Caco-2 (cell line): ENCODE measurements at regions not wholly inside any gene's neighbourhood (a gene's known extent, or its start where the extent isn't known, plus 50 kb on each side); places are given as distances from the start of the nearest gene placed in this dataset.

Source experiments
- BruUV-seq: library from RNA; stranded (reverse); fragments of 400-500 nt; replicated peaks from 2 replicates; lab custom pipeline; 2021; lab: Mats Ljungman, UMichigan
- CTCF ChIA-PET: fragments of 300-600 bp; sonication (Branson Sonifier 250); formaldehyde crosslinking; loops from one replicate; lab custom pipeline; 2022; ENCODE audit warnings: antibody characterized with exemption; lab: Charles Lee
- POLR2A ChIA-PET: fragments of 300-600 bp; sonication (Branson Sonifier 250); formaldehyde crosslinking; loops from one replicate; lab custom pipeline; 2022; ENCODE audit warnings: antibody characterized with exemption; lab: Charles Lee
- DNase-seq, 2 experiments: peaks; one replicate each; pipeline versions ENCODE4 v3.0.0 to v3.0.0-alpha.2; 2020 to 2022
- H3K27me3 ChIP-seq: replicated peaks from 2 replicates; pipeline ENCODE4 v1.6.0; 2011; ENCODE audit warnings: low read length; ENCODE audit not compliant: control insufficient read depth, insufficient read depth
- H3K36me3 ChIP-seq: 2 replicates; pipeline ENCODE4 v1.5.1; 2011; ENCODE audit warnings: low read length; ENCODE audit not compliant: control insufficient read depth, insufficient read depth
- H3K4me1 ChIP-seq: fragments of 250-450 bp; sonication (Bioruptor Pico); 2 replicates; pipeline ENCODE4 v1.5.1; 2020; ENCODE audit warnings: mild to moderate bottlenecking
- H3K4me3 ChIP-seq: 2 replicates; pipeline ENCODE4 v1.5.1; 2011; ENCODE audit warnings: low read depth, mild to moderate bottlenecking, control low read depth, low read length
- H3K9me3 ChIP-seq: fragments of 250-450 bp; sonication (Bioruptor Pico); 2 replicates; pipeline ENCODE4 v1.5.1; 2020; ENCODE audit warnings: mild to moderate bottlenecking, moderate library complexity
- H3K27ac Mint-ChIP-seq: one replicate; pipeline ENCODE4 v1.8.0; 2022; ENCODE audit warnings: mixed read lengths; ENCODE audit not compliant: unreplicated experiment
- H3K27me3 Mint-ChIP-seq: one replicate; pipeline ENCODE4 v1.8.0; 2022; ENCODE audit warnings: mixed read lengths; ENCODE audit not compliant: insufficient read depth, unreplicated experiment
- H3K36me3 Mint-ChIP-seq: one replicate; pipeline ENCODE4 v1.8.0; 2022; ENCODE audit warnings: mild to moderate bottlenecking, mixed read lengths; ENCODE audit not compliant: insufficient read depth, unreplicated experiment
- H3K4me1 Mint-ChIP-seq: one replicate; pipeline ENCODE4 v1.8.0; 2022; ENCODE audit warnings: low read depth, mixed read lengths; ENCODE audit not compliant: unreplicated experiment
- H3K4me3 Mint-ChIP-seq: one replicate; pipeline ENCODE4 v1.8.0; 2022; ENCODE audit warnings: mild to moderate bottlenecking, moderate library complexity, mixed read lengths; ENCODE audit not compliant: unreplicated experiment
- H3K9me3 Mint-ChIP-seq: one replicate; pipeline ENCODE4 v1.8.0; 2022; ENCODE audit warnings: mixed read lengths; ENCODE audit not compliant: unreplicated experiment
- intact Hi-C: fragments of 100-400 bp; cut with micrococcal nuclease; formaldehyde crosslinking; loops from one replicate; pipeline ENCODE4 v1.10.0; 2022; ENCODE audit not compliant: unreplicated experiment
- TF ChIP-seq, protein P1 (sequence below), 2 experiments: fragments of 200-600 bp in 1 of 2; IDR thresholded peaks; 1 replicate in 1 of 2; 2 replicates in 1 of 2; pipeline versions ENCODE4 v1.5.1 to v1.8.0; 2011 to 2022; ENCODE audit warnings: antibody characterized with exemption in 1 of 2, control low read depth in 1 of 2, inconsistent platforms in 1 of 2, low read depth in 1 of 2, low read length in 1 of 2, mild to moderate bottlenecking in 1 of 2, moderate library complexity in 1 of 2; ENCODE audit not compliant: insufficient read depth in 1 of 2, severe bottlenecking in 1 of 2, unreplicated experiment in 1 of 2

DNA sequence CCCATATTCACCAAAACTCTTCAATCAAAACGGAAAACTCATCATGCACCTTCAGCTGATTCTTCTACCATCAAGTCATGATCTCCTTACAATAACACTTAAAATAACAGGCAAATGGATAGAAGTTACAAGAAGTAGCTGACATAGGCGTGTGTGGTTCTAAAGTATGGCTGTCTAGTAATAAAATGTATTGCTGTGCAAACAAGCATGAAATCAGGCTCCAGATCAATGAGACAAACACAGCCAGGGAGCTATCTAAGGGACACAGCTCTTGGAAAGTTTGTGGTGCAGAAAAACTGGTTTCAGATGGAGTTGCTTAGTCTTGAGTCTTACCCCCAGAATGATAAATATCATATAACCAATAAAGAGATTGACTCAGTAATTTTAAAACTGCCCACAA is 434.8 kb upstream of the NOX3 start:
- no peak for DNase-seq
- no peaks in the 10 kb centered on the region for H3K36me3 Mint-ChIP-seq
- TF ChIP-seq, protein P1, sequence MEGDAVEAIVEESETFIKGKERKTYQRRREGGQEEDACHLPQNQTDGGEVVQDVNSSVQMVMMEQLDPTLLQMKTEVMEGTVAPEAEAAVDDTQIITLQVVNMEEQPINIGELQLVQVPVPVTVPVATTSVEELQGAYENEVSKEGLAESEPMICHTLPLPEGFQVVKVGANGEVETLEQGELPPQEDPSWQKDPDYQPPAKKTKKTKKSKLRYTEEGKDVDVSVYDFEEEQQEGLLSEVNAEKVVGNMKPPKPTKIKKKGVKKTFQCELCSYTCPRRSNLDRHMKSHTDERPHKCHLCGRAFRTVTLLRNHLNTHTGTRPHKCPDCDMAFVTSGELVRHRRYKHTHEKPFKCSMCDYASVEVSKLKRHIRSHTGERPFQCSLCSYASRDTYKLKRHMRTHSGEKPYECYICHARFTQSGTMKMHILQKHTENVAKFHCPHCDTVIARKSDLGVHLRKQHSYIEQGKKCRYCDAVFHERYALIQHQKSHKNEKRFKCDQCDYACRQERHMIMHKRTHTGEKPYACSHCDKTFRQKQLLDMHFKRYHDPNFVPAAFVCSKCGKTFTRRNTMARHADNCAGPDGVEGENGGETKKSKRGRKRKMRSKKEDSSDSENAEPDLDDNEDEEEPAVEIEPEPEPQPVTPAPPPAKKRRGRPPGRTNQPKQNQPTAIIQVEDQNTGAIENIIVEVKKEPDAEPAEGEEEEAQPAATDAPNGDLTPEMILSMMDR (IDR thresholded peaks at IDR 0.05; ENCODE audit: insufficient read depth in 1 of 2, low read depth in 1 of 2, low read length in 1 of 2, severe bottlenecking in 1 of 2, unreplicated experiment in 1 of 2) = no peak
- Histone ChIP-seq H3K36me3 (no peaks in the 10 kb centered on the region), H3K4me3 (no peak overlapping the region), H3K9me3 (no peaks in the 10 kb centered on the region), H3K4me1 (no peaks in the 10 kb centered on the region), H3K27me3 (no peaks in the 10 kb centered on the region)
- ChIA-PET CTCF (no interaction called here), POLR2A (no interaction called here)
- H3K27ac Mint-ChIP-seq = no peak overlapping the region
- H3K27me3 Mint-ChIP-seq = peaks cover 5% of the 10 kb centered on the region
- intact Hi-C loops = no loop called here
- H3K9me3 Mint-ChIP-seq = no peaks in the 10 kb centered on the region
- no TSS peak for BruUV-seq
- H3K4me1 Mint-ChIP-seq = no peaks in the 10 kb centered on the region
- H3K4me3 Mint-ChIP-seq = no peak overlapping the region

DNA sequence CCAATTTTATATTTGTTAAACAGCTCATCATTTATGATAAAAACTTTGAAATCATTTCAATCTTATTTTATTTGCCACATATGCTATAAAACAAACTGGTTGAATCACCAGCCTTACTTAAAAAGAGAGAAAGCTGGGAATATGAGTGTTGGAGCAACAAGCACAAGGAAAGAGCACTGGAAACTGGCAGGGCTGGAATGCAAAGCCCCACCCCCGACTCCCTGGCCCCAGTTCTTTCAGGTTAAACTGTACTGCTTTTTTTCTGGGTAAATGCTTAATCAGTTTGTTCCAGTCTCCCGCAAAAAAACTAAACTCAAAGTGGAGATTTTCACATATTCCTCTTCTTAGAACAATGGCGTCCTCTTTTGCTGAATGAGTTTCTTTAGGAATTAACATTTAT is 433.8 kb upstream of the NOX3 start:
- H3K27me3 Mint-ChIP-seq = peaks cover 5% of the 10 kb centered on the region
- H3K27ac Mint-ChIP-seq = no peak overlapping the region
- no TSS peak for BruUV-seq
- Histone ChIP-seq H3K4me1 (no peaks in the 10 kb centered on the region), H3K27me3 (no peaks in the 10 kb centered on the region), H3K36me3 (no peaks in the 10 kb centered on the region), H3K4me3 (no peak overlapping the region), H3K9me3 (no peaks in the 10 kb centered on the region)
- POLR2A ChIA-PET = no interaction called here
- H3K4me3 Mint-ChIP-seq = no peak overlapping the region
- CTCF ChIA-PET = no interaction called here
- intact Hi-C loops = no loop called here
- TF ChIP-seq, protein P1 (IDR thresholded peaks at IDR 0.05; ENCODE audit: insufficient read depth in 1 of 2, low read depth in 1 of 2, low read length in 1 of 2, severe bottlenecking in 1 of 2, unreplicated experiment in 1 of 2) = no peak
- DNase-seq = no peak
- H3K36me3 Mint-ChIP-seq = no peaks in the 10 kb centered on the region
- H3K9me3 Mint-ChIP-seq = no peaks in the 10 kb centered on the region
- H3K4me1 Mint-ChIP-seq = no peaks in the 10 kb centered on the region

DNA sequence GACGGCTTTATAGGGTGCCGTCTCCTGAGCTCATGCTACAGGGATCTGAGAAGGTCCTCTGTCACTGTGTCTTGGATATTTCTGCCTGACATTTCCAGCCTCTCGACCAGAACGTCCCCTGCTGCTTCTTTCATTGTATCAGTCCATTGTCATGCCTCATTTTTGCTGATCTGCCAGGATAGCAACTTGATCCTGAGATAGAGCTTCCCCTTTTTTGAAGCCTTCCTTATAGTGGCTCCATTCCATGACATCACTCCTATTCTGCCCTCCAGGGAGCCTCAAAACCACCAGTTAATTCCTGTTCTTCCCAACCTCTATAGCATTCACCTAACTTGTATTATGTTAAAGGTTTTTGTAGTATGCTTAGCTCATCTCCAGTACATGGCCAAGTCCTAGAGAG is 431.8 kb upstream of the NOX3 start:
- intact Hi-C loops = no loop called here
- no peaks in the 10 kb centered on the region for H3K4me1 Mint-ChIP-seq
- no peak overlapping the region for H3K27ac Mint-ChIP-seq
- H3K27me3 Mint-ChIP-seq = peaks cover 5% of the 10 kb centered on the region
- H3K4me3 Mint-ChIP-seq = no peak overlapping the region
- H3K4me1 ChIP-seq = no peaks in the 10 kb centered on the region
- no peak overlapping the region for H3K4me3 ChIP-seq
- no TSS peak for BruUV-seq
- ChIA-PET CTCF (no interaction called here), POLR2A (no interaction called here)
- no peaks in the 10 kb centered on the region for H3K36me3 Mint-ChIP-seq
- no peak for DNase-seq
- no peaks in the 10 kb centered on the region for H3K9me3 ChIP-seq
- TF ChIP-seq, protein P1 (IDR thresholded peaks at IDR 0.05; ENCODE audit: insufficient read depth in 1 of 2, low read depth in 1 of 2, low read length in 1 of 2, severe bottlenecking in 1 of 2, unreplicated experiment in 1 of 2) = no peak
- H3K9me3 Mint-ChIP-seq = no peaks in the 10 kb centered on the region
- H3K27me3 ChIP-seq = no peaks in the 10 kb centered on the region
- H3K36me3 ChIP-seq = no peaks in the 10 kb centered on the region
